T47D (cell line): ENCODE measurements at regions not wholly inside any gene's neighbourhood (a gene's known extent, or its start where the extent isn't known, plus 50 kb on each side); places are given as distances from the start of the nearest gene placed in this dataset.

Experiments
- DNase-seq, 2 experiments: peaks; one replicate each; pipeline versions ENCODE4 v3.0.0 to v3.0.0-alpha.2; 2011 to 2012; ENCODE audit warnings: low read depth in 1 of 2, low spot score in 1 of 2
- JUND ChIP-seq: IDR thresholded peaks from 2 replicates; pipeline ENCODE4 v1.6.1; 2012; ENCODE audit warnings: low read depth
- in situ Hi-C: cut with HindIII; loops from 2 replicates; pipeline ENCODE4 v1.10.0; 2016; ENCODE audit warnings: low sequenced_read_pairs, low pct_unique_long_range_greater_than_20kb

DNA sequence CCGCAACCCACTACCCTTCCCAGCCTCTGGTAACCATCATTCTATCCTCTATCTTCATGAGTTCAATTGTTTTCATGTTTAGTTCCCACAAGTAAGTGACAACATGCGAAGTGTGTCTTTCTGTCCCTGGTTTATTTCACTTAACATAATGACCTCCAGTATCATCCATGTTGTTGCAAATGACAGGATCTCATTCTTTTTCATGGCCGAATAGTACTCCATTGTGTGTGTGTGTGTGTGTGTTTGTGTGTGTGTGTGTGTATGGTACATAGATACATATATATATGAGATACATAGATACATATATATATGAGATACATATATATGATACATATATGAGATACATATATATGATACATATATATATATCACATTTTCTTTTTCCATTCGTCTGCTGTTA is 196.3 kb upstream of the STK17B start:
- no peak for TF ChIP-seq JUND
- in situ Hi-C loops = no loop called here
- DNase-seq = no peak

DNA sequence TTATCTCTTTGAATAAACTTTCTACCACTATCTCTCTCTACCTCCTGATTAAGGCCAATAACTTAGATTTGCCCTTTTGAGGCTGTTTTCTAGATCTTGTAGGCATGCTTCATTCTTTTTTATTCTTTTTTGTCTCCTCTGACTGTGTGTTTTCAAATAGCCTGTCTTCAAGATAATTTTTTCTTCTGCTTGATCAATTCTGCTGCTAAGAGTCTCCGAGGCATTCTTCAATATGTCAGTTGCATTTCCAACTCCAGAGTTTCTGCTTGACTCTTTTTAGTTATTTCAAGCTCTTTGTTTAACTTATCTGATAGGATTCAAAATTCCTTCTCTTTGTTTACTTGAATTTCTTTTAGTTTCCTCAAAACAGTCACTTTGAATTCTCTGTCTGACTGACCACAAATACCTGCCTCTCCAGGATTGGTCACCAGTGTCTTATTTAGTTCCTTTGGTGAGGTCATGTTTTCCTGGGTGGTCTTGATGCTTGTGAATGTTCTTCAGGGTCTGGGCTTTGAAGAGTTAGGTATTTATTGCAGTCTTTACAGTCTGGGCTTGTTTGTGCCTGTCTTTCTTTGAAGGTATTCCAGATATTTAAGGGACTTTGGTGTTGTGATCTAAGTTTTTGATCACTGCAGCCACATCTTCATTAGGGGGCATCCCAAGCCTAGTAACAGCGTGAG is 197.3 kb upstream of the STK17B start:
- no peak for DNase-seq
- in situ Hi-C loops = no loop called here
- TF ChIP-seq JUND = no peak

DNA sequence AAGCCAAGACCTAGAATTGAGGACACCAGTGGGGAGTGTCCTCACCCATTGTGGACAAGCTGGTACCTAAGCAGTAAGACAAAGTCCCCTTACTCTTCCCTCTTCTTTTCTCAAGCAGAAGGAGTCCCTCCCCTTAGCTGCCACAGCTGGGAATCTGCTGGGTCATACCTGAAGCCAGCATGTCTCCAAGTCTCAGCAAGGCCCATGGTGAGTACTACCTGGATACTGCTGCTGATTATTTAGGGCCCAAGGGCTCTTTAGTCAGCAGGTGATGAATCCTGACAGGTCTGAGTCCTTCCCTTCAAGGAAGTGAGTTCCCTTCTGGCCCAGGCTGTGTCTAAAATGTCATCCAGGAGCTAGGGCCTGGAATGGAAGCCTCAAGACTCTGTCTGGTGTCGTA is 198.6 kb upstream of the STK17B start:
- in situ Hi-C loops = no loop called here
- DNase-seq = no peak
- no peak for TF ChIP-seq JUND

- TF ChIP-seq JUND = no peak
- in situ Hi-C loops = no loop called here
- DNase-seq = no peak
Observed at GRCh38 chr2:196370381-196370780, 199.0 kb upstream of the STK17B start.

DNA sequence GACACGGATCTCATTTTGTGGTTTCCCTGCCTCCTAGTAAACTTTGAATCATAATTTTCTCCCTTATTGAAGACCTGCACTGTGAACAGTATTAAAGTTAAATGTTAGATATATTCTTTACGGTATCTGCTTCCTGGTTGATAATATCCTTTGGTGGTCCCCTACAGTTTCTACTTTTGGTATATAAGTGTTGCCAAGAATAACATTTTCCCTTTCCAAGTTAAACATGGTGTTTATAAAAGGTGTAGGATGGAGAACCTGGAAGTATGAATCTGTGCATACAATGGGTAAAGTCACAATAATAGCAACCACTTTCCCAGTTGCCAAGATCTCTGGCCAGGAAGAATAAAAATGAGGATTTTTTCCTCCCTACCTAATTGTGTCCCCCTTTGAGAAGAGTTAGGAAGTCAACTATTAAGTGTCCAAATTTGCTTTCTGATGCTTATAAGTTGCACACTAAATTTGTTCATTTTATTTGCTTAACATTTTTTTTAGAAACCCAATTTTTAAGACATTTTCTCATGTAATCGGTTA is 201.0 kb upstream of the STK17B start:
- DNase-seq = no peak
- no peak for TF ChIP-seq JUND
- in situ Hi-C loops = no loop called here

DNA sequence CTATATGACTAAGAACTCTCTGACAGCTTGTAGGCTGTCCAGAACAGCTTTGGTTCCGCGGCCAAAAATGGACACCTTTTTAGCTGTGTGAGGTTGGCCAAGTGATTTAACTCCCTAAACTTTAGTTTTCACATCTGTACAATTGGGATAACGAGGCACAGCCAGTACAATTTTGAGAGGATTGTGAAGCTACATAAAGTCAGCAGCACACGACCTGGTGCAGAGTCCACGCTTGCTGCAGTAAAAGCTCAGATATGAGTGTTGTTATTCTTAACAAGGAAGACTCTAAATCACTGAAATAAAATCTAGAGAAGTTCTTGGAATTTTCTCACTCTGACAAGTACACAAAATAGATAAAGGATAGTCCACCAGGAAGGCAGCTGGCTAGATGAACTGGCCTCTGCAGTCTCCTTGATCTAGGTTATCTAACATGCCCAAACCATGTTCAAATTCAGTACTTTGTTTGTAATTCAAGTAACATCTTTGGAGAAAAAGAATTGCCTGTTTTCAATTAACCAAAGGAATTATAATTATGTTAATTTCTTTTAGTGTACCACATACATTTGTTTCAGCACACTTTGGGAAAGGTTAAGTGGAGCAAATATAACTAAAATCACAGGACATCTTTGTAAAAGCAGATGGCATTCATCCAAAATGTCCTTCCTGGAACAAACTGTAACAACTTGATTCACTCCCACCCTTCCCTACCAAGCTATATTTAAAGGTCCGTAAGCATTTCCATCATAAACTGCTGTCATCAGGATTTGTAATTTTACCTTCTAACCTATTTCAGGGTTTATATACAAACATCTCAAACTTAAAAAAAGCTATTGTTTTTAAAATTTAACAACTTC is 201.7 kb upstream of the STK17B start:
- in situ Hi-C loops = no loop called here
- no peak for DNase-seq
- TF ChIP-seq JUND = no peak

DNA sequence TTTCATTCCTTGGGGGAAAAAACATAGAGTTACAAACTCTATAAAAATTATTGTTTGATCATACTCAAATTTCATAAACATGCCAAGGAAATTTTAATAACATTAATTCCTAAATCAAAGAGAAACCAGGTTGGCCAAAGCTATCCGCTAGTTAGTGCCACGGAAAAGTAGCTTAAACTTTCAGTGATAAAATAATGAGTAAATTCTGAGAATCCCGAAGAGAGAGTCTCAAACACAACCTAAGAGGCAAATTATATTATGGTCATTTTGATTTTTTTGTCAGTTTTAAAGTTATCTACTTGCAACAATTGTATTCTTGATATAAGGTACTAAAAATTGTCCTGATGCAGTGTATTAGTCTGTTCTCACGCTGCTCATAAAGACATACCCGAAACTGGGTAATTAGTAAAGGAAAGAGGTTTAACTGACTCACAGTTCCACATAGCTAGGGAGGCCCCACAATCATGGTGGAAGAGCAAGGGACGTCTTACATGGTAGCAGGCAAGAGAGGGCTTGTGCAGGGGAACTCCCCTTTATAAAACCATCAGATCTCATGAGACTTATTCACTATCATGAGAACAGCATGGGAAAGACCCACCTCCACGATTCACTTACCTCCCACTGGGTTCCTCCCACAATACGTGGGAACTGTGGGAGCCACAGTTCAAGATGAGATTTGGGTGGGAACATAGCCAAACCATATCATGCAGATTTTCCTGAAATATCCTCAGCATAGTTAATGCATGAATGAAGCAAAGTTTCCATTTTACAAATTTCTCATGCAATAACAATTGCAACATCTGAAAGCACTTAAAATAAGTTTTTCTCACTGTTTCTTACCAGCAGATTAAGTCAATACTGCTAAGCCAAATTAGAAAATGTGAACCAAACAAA is 205.9 kb upstream of the STK17B start:
- DNase-seq = no peak
- TF ChIP-seq JUND = no peak
- in situ Hi-C loops = no loop called here

DNA sequence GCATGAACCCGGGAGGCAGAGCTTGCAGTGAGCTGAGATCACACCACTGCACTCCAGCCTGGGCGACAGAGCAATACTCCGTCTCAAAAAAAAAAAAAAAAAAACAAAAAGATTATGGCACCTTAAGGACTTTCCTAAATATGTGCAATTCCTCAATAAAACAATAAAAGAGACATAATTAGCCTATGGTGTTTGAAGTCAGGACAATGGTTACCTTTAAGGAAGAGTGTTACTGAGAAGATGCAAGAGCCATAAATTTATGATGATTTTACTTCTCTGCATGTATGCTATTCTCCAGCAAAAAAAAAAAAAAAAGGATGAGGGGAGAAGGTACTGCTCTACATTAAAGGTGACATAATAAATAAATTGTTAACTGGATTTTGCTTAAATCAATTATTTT is 208.2 kb upstream of the STK17B start:
- in situ Hi-C loops = no loop called here
- DNase-seq = no peak
- no peak for TF ChIP-seq JUND

DNA sequence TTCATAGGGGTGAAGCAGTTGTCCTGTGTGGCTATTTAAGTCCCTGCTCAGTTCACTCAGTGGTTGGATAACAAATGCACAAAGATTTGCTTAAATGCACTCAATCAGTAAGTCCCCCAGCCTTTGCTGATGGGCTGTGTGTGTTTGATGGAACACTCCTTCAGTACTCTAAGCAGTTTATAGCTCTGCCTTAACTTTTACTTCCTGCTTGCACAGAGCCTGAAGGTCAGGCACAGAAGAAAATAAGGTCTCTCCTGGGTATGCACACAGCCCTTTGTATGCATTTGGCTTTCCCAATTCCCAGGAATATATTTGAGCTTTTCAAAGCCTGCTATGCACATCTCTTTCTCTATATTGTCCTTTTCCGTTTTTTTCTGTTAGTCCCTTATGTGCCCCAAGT is 208.7 kb upstream of the STK17B start:
- TF ChIP-seq JUND = no peak
- in situ Hi-C loops = no loop called here
- no peak for DNase-seq

DNA sequence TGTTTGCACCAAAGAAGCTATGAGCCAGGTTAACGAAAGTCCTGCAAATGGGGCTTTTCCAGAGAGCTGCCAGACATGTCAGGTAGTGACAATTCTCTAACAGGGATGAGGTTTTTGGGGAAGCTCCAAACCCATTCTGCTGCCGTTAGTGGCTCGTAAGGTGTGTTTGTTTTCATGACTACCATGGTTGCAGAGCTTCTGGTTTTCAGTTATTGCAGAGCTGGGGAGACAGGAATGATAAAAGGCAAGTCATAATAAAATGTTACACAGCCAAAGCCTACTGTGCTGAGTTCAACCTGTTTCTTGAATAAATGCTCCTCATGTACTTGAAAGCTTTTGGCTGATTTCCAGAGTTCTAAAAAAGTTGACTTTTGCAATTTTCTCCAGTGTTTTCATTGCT is 209.2 kb upstream of the STK17B start:
- no peak for DNase-seq
- no peak for TF ChIP-seq JUND
- in situ Hi-C loops = no loop called here

GRCh38 chr2:196381464-196381863 is 210.1 kb upstream of the STK17B start:
- in situ Hi-C loops = no loop called here
- TF ChIP-seq JUND = no peak

DNA sequence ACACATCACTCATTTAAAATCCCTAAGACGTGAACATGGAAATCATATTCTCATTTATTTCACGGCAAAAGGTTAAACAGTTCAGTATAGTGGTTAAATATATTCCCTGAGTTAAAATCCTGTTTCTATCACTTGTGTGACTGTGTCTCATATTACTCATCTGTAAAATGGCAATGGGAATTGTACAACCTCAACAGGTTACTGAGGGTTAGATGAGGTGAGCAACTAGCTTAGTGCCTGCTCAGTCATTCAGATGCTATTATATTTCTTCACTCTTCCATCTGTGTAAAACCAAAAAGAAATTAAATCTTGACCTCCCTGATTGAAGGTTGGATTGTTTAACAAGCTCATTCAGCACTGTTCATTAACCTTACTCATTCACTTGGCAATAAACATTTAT is 212.4 kb upstream of the STK17B start:
- in situ Hi-C loops = no loop called here
- DNase-seq = no peak
- TF ChIP-seq JUND = no peak

More at GRCh38 chr2:196381464-196381863, 210.1 kb upstream of the STK17B start:
- DNase-seq = no peak
